Lower leg skin (tissue), 3 donors: ENCODE measurements at regions not wholly inside any gene's neighbourhood (a gene's known extent, or its start where the extent isn't known, plus 50 kb on each side); places are given as distances from the start of the nearest gene placed in this dataset.

Source experiments
- CTCF ChIP-seq, 3 donors: fragments of 450-650 bp; IDR thresholded peaks; one replicate each; pipeline ENCODE4 v1.5.1; 2016; ENCODE audit warnings: antibody characterized with exemption in 3 of 3, mild to moderate bottlenecking in 3 of 3, moderate library complexity in 2 of 3
- POLR2A ChIP-seq, 2 donors: fragments of 450-650 bp; IDR thresholded peaks; one replicate each; pipeline ENCODE4 v1.6.1; 2016 to 2017; ENCODE audit warnings: antibody characterized with exemption in 2 of 2, mild to moderate bottlenecking in 1 of 2, moderate library complexity in 1 of 2

GRCh38 chr4:166527500-166527899 lies 654.5 kb downstream of the TLL1 start:
- TF ChIP-seq CTCF (IDR thresholded peaks at IDR 0.05) (no peak), POLR2A (IDR thresholded peaks at IDR 0.05) (no peak)
